Body of pancreas (tissue), 4 donors: ENCODE measurements at regions not wholly inside any gene's neighbourhood (a gene's known extent, or its start where the extent isn't known, plus 50 kb on each side); places are given as distances from the start of the nearest gene placed in this dataset.
"Not testable (repeated sequence)": the region's sequence is repeated elsewhere in the genome, so short reads cannot be mapped to it uniquely, and the experiment has no call there.

Experiments
- ATAC-seq: fragments of 150-250 bp; one replicate; pipeline ENCODE4 v1.9.1; 2016
- DNase-seq, 4 donors: peaks; one replicate each; pipeline ENCODE4 v3.0.0-alpha.2; 2019
- H3K27ac ChIP-seq, 4 donors: fragments of 200-600 bp; sonication (generic); 1 replicate in 3 of 4; 2 replicates in 1 of 4; pipeline versions ENCODE4 v1.5.1 to v1.6.1; 2016 to 2019; ENCODE audit warnings: mild to moderate bottlenecking in 1 of 4, mixed read lengths in 1 of 4, moderate library complexity in 1 of 4
- H3K27me3 ChIP-seq, 2 donors: fragments of 200-600 bp; sonication (generic); one replicate each; pipeline ENCODE4 v1.6.0; 2016; ENCODE audit warnings: mild to moderate bottlenecking in 1 of 2
- H3K36me3 ChIP-seq, 2 donors: fragments of 200-600 bp; sonication (generic); replicated peaks in 1 of 2; 2 replicates each; pipeline ENCODE4 v1.5.1; 2016; ENCODE audit warnings: low read depth in 2 of 2; ENCODE audit not compliant: insufficient read depth in 1 of 2
- H3K4me1 ChIP-seq: fragments of 200-600 bp; sonication (generic); one replicate; pipeline ENCODE4 v1.6.0; 2016
- H3K4me3 ChIP-seq, 2 donors: fragments of 200-600 bp; sonication (generic); 1 replicate in 1 of 2; 2 replicates in 1 of 2; pipeline ENCODE4 v1.5.1; 2016 to 2019
- H3K9me3 ChIP-seq, 3 donors: fragments of 200-600 bp; sonication (generic); 1 replicate in 2 of 3; 2 replicates in 1 of 3; pipeline ENCODE4 v1.5.1; 2016
- POLR2A ChIP-seq, 3 donors: fragments of 450-650 bp; IDR thresholded peaks; one replicate each; pipeline ENCODE4 v1.6.1; 2016; ENCODE audit warnings: antibody characterized with exemption in 3 of 3, mild to moderate bottlenecking in 2 of 3
- WGBS, 2 donors: methylation state at CpG; one replicate each; pipeline ENCODE4 v1.1.5; 2017; 5-methylcytosine and 5-hydroxymethylcytosine counted together
- intact Hi-C: fragments of 100-400 bp; cut with DNase I; formaldehyde crosslinking; loops from one replicate; pipeline ENCODE4 v1.15.1; 2023
- TF ChIP-seq, protein P1 (sequence below), 7 experiments: fragments of 450-650 bp in 4 of 7; fragments of 200-600 bp in 3 of 7; sonication (generic) in 3 of 7; IDR thresholded peaks; one replicate each; pipeline ENCODE4 v1.5.1; 2016 to 2019; ENCODE audit warnings: antibody characterized with exemption in 7 of 7

DNA sequence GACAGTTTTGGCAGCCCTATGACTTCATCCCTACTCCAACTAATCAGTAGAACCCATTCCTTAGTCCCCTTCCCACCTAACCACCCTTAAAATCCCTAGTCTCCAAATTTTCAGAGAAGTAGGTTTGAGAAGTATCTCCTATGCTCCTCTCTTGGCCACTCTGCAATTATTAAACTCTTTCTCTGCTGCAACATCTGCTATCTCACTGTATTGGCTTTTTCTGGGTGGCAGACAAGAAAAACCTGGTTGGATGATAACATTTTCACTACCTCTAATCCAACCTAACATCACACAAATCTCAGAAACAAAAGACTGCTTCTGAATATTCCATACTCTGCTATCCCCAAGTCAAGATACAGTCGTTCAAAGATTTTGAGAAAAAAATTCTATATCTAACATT, 542.4 kb upstream of the SOX9 start:
- DNase-seq (no peak), ATAC-seq (no peak)
- Histone ChIP-seq H3K27me3 (no peaks in the 10 kb centered on the region), H3K9me3 (no peaks in the 10 kb centered on the region), H3K4me3 (no peak overlapping the region), H3K27ac (no peak overlapping the region), H3K36me3 (no peaks in the 10 kb centered on the region), H3K4me1 (no peaks in the 10 kb centered on the region)
- TF ChIP-seq, protein P1, sequence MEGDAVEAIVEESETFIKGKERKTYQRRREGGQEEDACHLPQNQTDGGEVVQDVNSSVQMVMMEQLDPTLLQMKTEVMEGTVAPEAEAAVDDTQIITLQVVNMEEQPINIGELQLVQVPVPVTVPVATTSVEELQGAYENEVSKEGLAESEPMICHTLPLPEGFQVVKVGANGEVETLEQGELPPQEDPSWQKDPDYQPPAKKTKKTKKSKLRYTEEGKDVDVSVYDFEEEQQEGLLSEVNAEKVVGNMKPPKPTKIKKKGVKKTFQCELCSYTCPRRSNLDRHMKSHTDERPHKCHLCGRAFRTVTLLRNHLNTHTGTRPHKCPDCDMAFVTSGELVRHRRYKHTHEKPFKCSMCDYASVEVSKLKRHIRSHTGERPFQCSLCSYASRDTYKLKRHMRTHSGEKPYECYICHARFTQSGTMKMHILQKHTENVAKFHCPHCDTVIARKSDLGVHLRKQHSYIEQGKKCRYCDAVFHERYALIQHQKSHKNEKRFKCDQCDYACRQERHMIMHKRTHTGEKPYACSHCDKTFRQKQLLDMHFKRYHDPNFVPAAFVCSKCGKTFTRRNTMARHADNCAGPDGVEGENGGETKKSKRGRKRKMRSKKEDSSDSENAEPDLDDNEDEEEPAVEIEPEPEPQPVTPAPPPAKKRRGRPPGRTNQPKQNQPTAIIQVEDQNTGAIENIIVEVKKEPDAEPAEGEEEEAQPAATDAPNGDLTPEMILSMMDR (IDR thresholded peaks at IDR 0.05): no peak
- TF ChIP-seq POLR2A (IDR thresholded peaks at IDR 0.05): no peak
- intact Hi-C loops: no loop called here
- 93 to 100% methylated on average over 1 of the region's 1 CpG for whole genome bisulfite sequencing, 2 donors

DNA sequence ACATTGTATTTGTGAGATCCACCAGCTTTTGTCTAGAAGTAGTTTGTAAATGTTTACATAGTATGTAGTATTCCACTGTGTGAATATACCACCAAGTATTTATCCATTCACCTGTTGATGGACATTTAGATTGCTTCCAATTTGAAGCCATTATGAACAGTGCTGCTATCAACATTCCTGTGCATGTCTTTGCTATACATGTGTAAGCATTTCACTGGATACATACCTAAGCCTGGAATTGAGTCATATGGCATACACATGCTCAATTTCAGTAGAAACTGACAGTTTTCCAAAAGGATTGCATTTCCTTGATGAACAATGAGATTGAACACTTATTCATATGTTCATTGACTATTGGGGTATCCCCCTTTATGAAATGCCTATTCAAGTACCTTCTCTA, 540.6 kb upstream of the SOX9 start:
- Histone ChIP-seq H3K36me3 (no peaks in the 10 kb centered on the region), H3K9me3 (no peaks in the 10 kb centered on the region), H3K4me3 (no peak overlapping the region), H3K4me1 (no peaks in the 10 kb centered on the region), H3K27ac (no peak overlapping the region), H3K27me3 (no peaks in the 10 kb centered on the region)
- TF ChIP-seq, protein P1 (IDR thresholded peaks at IDR 0.05): no peak
- no peak for TF ChIP-seq POLR2A (IDR thresholded peaks at IDR 0.05)
- ATAC-seq (no peak), DNase-seq (no peak)
- intact Hi-C loops: no loop called here

DNA sequence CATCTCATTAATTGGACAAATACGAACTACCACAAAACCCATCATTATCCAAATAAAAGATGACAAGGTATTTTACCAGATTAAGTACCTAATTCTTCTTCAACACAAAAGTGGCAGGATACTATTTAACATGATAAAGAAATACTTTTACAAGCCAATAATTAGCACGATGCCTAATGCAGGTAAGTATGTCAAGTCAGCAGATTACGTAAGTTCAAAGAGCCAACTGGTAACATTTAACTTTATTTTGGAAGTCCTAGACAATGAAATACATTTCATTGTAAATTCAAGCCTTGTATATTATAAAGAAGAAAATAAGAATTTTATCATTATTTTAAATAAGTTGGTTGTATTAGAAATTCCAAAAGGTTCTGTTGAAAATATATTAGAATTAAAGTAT, 535.3 kb upstream of the SOX9 start:
- TF ChIP-seq POLR2A (IDR thresholded peaks at IDR 0.05): no peak
- TF ChIP-seq, protein P1 (IDR thresholded peaks at IDR 0.05): no peak
- DNase-seq (no peak), ATAC-seq (no peak)
- Histone ChIP-seq H3K27me3 (no peaks in the 10 kb centered on the region), H3K4me3 (no peak overlapping the region), H3K27ac (no peak overlapping the region), H3K4me1 (no peaks in the 10 kb centered on the region), H3K36me3 (no peaks in the 10 kb centered on the region), H3K9me3 (no peaks in the 10 kb centered on the region)
- intact Hi-C loops: no loop called here
- WGBS, 2 donors: 59 to 78% methylated on average over 3 of the region's 3 CpGs

- DNase-seq (no peak), ATAC-seq (no peak)
- H3K36me3 ChIP-seq: no peaks in the 10 kb centered on the region
- H3K27me3 ChIP-seq: no peaks in the 10 kb centered on the region
- no peak overlapping the region for H3K4me3 ChIP-seq
- no peaks in the 10 kb centered on the region for H3K4me1 ChIP-seq
- no peak overlapping the region for H3K27ac ChIP-seq
- H3K9me3 ChIP-seq: no peaks in the 10 kb centered on the region
- intact Hi-C loops: no loop called here
- no peak for TF ChIP-seq POLR2A (IDR thresholded peaks at IDR 0.05)
- TF ChIP-seq, protein P1 (IDR thresholded peaks at IDR 0.05): no peak
These were observed 528.4 kb upstream of the SOX9 start for GRCh38 chr17:71592431-71592830.

- TF ChIP-seq, protein P1 (IDR thresholded peaks at IDR 0.05): no peak
- TF ChIP-seq POLR2A (IDR thresholded peaks at IDR 0.05): no peak
- intact Hi-C loops: no loop called here
These were observed 527.7 kb upstream of the SOX9 start for GRCh38 chr17:71593078-71593477.

GRCh38 chr17:71599583-71599982, 521.2 kb upstream of the SOX9 start:
- intact Hi-C loops: not testable (repeated sequence)

More at GRCh38 chr17:71593078-71593477, 527.7 kb upstream of the SOX9 start:
- no peak overlapping the region for H3K27ac ChIP-seq
- DNase-seq (no peak), ATAC-seq (no peak)
- no peaks in the 10 kb centered on the region for H3K4me1 ChIP-seq
- no peak overlapping the region for H3K4me3 ChIP-seq
- H3K9me3 ChIP-seq: no peaks in the 10 kb centered on the region
- no peaks in the 10 kb centered on the region for H3K27me3 ChIP-seq
- no peaks in the 10 kb centered on the region for H3K36me3 ChIP-seq
- 88 to 96% methylated on average over 1 of the region's 1 CpG for WGBS, 2 donors

More at GRCh38 chr17:71599583-71599982, 521.2 kb upstream of the SOX9 start:
- WGBS, 2 donors: 92 to 100% methylated on average over 1 of the region's 1 CpG
- H3K4me3 ChIP-seq, DNase-seq, H3K27me3 ChIP-seq, H3K4me1 ChIP-seq, ATAC-seq, H3K27ac ChIP-seq, H3K9me3 ChIP-seq, H3K36me3 ChIP-seq: not testable (repeated sequence)
